ENCODE measurements at regions not wholly inside any gene's neighbourhood (a gene's known extent, or its start where the extent isn't known, plus 50 kb on each side); places are given as distances from the start of the nearest gene placed in this dataset.
A peak's percentile ranks its signal among the peaks of the same experiment; 100 is the strongest.
"Not testable (repeated sequence)": the region's sequence is repeated elsewhere in the genome, so short reads cannot be mapped to it uniquely, and the experiment has no call there.

GRCh38 chr18:59038295-59039039 lies 101.2 kb upstream of the SEC11C start:
- no peak for DNase-seq

GRCh38 chr18:59039040-59039320 lies 100.7 kb upstream of the SEC11C start:
- DNase-seq: not testable (repeated sequence)

DNA sequence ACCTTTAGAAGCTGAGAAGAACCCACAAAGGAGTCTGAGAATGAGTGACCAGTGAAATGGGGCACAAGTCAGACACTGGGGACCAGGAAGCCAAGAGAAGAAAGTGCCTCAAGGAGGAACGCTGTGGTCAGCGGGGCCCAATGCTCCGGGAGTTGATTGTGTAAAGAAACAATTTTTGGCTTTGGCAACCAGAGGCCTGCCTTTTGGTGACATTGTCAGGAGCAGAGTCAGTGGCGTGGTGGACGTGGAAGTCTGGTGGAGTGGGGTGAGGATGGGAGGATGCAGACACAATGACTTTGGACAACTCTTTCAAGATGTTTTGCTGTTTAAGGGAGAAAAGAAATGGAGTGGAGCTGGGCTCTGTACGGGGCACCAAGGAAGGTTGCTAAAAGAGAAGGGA lies 100.2 kb upstream of the SEC11C start:
- no peak for DNase-seq

DNA sequence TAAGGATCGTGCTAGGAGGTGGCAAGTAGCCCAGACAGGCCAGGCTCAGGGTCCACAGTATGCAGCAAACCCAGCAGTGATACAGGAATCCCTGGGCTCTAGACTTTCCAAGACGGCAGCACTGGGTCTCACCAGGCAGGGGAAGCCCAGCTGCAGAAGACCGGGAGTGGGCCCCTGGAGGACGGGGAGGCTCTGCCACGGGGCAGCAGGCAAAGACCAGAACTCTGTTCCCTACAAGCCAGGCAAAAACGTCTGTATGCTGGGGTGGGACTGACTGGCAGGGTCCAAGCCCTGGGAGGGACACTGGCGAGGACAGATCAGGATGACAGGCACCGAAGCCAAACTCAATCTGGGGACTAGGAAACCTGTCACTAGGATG lies 98.9 kb upstream of the SEC11C start:
- no peak for DNase-seq

- DNase-seq: no peak
Observed at GRCh38 chr18:59041296-59041695, 98.4 kb upstream of the SEC11C start.

DNA sequence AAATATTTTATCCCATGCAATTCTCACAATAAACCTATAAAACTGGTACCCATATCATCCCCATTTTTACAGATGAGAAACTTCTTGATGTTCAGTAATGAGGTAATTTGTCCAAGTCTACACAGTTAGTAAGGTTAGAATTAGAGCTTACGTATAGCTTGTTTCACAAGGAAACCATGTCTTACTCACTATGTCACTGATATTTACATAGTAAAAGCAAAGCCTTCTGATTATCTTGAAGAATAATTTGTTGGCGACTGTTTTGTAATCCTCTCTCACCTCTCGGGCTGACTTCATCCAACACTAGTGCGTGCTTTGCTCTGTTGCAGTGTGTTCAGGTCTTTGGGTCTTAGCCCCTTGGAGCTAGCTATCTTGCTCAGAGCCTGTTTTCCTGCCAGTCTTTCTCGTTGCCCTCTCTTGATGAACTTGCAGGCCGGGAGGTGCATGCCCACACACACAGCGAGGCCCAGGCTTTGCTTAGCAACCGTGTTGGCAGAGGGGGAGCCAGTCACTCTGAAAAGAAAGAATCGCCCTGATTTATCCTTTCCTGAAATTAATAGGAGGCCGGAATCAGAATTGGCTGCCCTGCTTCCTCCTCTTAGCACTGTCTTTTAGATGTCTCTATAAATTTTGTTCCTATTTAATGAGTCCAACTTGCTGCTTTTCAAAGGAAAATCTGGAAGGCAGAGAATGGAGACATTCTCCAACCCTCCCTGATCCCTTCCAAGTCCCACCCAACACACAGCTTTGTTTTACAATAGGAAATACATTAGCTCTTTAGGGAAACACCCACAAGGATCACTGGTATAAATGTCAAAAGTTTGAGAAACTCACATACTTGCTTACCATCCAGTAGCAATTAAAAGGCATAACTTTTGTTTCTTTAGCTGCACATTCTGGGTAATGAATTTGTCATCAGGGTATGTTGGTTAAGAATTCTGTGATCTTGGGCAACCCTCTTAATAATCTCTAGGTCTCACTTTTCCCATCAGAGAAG lies 97.6 kb upstream of the SEC11C start:
- peak; percentile 68 for DNase-seq

- no peak for DNase-seq
Observed at GRCh38 chr18:59044855-59045254, 94.8 kb upstream of the SEC11C start.

DNA sequence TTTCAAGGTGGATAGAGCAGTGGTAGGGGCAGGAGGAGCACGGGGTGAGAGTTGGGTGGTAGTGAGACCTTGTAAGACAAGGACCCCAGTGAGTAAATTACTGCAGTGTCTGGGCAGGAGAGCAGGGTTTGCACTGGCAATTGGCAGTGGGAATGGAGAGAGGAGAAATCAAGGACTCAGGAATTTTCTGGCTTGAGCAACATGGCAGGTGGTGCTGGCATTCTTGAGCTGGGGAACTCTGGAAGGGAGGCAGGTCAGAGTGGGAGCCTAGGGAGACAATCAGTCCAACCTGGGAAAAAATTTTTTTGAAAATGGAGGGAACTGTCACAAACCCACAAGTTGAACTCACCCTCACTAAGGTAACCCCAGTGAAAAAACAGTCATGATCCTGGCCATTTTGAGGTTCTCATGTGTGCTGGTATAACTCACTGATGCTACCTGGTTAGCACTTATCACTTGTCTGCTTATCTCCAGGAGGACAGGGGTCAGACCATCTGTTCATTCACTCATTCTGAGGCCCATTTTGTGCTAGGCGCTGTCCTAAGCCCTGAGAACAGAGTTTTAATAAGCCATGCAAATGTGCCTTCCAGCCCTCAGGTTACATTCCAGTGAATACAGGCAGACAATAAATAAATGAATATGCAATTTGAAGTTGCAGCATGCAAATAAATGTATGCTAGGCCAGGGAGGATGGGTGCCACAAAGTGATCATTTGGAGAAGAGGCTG lies 92.2 kb upstream of the SEC11C start:
- DNase-seq: no peak

DNA sequence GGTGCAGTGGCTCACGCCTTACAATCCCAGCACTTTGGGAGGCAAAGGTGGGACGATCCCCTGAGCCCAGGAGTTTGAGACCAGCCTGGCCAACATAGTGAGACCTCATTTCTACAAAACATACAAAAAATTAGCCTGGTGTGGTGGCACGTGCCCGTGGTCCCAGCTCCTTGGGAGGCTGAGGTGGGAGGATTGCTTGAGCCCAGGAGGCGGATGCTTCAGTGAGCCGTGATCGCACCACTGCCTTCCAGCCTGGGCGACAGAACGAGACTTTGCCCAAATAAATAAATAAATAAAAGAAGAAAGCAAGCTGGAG lies 91.7 kb upstream of the SEC11C start:
- DNase-seq: no peak

DNA sequence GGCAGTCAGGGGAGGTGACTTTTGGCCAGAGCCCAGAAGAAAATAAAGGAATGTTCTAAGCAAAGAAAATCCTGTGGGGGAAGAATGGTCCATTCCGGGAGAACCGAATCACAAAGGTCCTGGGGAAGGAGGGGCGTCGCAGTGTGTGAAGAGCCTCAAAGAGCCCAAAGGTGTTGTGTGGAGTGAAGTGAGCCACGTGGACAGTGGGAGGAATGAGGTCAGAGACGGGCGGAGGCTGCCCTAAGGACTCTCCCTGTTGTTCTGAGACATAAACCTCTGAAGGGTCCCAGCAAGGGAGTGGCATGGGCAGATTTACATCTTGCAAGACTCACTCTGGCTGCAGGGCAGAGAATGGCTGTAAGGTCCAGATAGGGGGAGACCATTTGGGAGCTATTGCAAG lies 91.3 kb upstream of the SEC11C start:
- no peak for DNase-seq

DNA sequence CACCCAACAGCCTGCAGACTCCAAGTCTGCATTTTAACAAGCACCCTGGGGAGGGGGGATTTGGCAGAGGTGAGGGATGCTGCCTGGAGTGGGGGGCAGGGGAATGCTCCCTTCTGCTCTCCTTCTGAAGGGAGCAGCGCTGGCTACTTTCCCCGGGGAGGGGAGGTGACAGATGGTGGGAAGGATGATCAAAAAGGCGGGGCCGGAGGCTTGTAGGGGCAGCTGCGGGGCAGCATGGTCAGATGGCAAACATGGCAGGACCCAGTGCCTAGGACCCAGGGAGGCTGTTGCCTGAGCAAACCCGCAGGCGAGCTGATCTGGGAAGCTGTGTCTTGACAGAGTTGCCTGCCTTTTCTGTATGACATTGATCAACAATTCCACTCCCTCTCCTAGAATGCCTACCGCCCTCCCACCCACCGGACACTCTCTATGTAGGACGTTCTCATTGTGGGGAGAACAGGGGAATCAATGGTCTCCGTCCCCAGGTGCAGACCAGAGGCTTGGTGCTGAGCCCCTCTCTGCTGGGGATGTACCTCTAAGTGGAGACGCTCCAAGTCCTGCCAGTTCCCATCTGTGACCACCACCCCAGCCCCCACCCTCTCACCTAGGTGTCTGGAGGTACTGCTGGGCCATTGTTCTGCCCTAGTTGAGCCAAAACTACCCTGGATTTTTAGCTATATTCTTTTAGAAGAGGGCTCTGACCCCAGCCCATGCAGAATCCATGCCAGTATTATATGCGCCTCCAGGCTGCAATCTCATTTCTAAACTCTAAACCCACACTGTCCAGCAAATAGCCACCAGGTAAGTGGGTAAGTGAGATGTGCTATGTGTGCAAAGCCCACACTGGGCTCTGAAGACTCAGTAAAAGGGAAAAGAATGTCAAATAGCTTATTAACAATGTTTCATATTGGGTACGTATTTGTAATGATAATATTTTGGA lies 89.7 kb upstream of the SEC11C start:
- DNase-seq: no peak

DNA sequence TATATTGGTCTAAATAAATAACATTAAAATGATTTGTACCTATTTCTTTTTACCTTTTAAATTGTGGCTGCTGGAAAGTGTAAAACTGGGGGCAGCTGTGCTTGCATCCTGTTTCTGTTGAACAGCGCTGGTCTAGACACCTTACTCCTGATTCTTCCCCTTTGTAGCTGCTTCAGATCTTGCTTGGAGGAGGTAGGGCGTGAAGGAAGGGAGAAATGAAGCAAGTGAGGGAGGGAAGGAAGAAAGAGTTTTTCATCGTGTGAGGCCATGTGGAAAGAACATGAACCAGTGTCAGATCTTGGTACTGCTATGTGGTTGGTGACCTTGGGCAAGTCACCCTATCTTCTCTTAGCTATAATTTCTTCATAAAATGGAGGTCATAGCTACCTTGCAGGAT lies 89.0 kb upstream of the SEC11C start:
- no peak for DNase-seq

GRCh38 chr18:59051470-59052165 lies 88.1 kb upstream of the SEC11C start:
- no peak for DNase-seq

DNA sequence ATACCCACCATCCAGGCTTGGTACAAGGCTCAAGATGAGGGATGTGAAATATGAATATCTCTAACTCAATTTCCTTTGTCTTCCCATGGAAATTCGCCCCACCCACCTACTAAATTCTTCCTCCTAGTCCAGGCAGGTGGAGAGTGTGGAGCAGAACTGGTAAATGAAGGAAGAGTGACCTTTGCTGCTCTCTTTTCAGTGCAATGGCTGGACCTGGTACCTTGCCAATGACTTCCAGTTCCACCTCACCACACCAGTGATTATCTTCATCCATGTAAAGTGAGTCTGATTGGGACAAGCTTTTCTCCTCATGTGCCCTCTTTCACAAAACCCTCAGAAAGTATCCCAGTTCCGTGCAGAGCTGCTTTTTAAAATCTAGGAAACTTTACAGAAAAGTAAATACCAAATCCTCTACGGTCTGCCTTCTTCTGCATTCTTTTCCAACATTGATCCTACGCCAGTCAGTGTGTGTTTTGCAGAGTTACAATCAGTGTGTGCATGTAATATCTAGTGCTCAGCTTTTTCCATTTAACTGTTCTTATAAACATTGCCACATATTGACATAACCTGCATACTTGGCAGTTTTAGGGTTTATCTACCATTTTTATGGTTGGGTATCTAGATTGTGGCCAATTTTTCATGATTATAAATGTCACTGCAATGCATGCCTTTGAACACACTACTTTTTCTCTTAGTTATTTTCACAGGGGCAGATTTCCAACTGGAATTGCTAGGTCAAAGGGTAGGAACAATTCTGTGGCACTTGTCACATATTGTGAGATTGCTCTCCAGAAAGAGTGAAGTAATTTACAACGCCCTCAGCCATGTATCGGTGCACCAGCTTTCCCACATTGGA lies 86.5 kb upstream of the SEC11C start:
- DNase-seq: no peak

DNA sequence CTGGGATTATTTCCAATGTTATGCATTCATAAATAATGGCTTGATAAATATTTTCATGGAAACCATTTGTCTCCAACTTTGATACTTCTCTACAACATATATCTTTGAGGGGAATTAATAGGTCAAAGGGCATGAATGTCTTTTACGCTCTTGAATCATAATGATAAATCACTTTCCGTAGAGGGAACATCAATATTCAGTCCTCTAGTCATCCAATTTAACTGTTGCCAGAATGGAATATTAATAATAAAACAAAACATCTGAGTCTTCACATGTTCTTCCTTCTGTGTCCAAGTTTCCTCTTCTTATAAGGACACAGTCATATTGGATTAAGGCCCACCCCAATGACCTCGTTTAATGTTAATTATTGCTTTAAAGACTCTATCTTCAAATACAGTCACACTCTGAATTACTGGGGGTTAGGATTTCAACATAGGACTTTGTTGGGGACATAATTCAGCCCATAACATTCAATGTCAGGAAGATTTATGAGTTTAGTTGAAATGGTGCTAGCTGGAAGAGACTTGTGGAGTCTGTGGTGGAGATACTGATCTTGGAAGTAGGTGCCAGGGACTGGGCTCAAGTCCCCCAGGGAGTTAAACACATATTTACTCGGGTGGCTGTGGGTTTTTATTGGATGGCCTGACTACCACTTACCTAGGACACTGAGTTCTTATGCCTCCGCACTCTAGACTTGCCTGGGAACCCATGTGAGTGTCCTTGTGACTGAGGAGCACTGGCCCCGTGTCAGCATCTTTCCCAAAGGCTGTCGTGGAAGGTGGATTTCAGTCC lies 85.0 kb upstream of the SEC11C start:
- no peak for DNase-seq

- DNase-seq: no peak
Observed at GRCh38 chr18:59055345-59056032, 84.2 kb upstream of the SEC11C start.

DNA sequence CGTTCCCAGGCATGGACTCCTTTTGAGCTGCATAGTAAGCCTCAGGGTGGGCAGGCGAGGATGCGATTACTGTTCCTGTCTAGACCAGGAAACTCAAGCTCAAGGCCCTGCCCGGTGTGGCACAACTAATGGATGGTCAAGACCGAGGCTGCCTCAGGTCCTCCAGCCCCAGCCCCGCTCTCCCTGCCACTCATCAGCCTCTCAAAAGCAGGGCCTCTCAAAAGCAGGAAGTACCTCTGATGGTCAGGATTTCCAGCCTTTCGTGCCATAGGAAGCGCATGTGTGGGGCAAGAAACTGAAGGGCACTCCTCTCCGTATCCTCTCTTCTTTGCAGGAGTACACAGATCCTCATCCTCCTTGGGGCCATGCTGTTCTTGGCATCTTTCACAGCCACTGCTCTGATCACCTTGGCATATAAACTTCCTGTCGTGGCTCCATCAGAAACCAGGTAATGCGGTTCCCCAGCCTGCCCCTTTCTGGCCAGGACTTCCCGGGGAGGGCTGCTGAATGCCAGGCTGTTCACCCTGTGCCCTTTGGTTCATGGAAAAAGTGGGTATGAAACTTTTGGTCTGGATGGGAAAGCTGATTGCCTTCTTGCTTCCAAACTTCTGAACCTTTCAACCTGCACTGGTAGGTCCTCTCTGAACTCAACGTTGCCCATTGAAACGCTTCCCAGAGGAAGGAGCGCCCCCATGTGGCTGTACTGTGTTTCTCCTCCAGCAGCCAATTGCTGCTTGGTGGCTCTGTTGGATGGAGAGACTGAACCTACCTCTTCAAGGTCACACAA lies 82.8 kb upstream of the SEC11C start:
- peak; percentile 45 for DNase-seq

- no peak for DNase-seq
Observed at GRCh38 chr18:59057493-59057795, 82.2 kb upstream of the SEC11C start.

GRCh38 chr18:59057969-59058368 lies 81.7 kb upstream of the SEC11C start:
- no peak for DNase-seq

Data from hindlimb muscle (tissue), 1 donor.